ENCODE measurements at regions not wholly inside any gene's neighbourhood (a gene's known extent, or its start where the extent isn't known, plus 50 kb on each side); places are given as distances from the start of the nearest gene placed in this dataset.
A peak's percentile ranks its signal among the peaks of the same experiment; 100 is the strongest.
"Not testable (repeated sequence)": the region's sequence is repeated elsewhere in the genome, so short reads cannot be mapped to it uniquely, and the experiment has no call there.

GRCh38 chr6:137808191-137808590 is 58.9 kb upstream of the TNFAIP3 start:
- TF ChIP-seq EP300 (IDR thresholded peaks at IDR 0.05), result no peak
- TF ChIP-seq POLR2AphosphoS5 (IDR thresholded peaks at IDR 0.05), result no peak
- no peak for TF ChIP-seq CTCF (IDR thresholded peaks at IDR 0.05)
- Histone ChIP-seq H3K4me3 (no peak overlapping the region), H3K36me3 (no peaks in the 10 kb centered on the region), H3K9me3 (no peaks in the 10 kb centered on the region), H3K27ac (no peak overlapping the region), H3K4me1 (peaks cover 3 to 31% (median 13%) of the 10 kb centered on the region in 3 donors), H3K27me3 (no peaks in the 10 kb centered on the region)
- no peak for ATAC-seq

GRCh38 chr6:137808836-137809315 is 58.2 kb upstream of the TNFAIP3 start:
- WGBS, 2 donors (ENCODE audit: low coverage in 1 of 2), result 80 to 100% methylated on average over 1 to 7 of the region's 7 CpGs
- Histone ChIP-seq H3K4me1 (peaks cover 3 to 25% (median 12%) of the 10 kb centered on the region in 3 donors), H3K9me3 (no peaks in the 10 kb centered on the region), H3K27me3 (no peaks in the 10 kb centered on the region), H3K4me3 (no peak overlapping the region), H3K27ac (no peak overlapping the region), H3K36me3 (no peaks in the 10 kb centered on the region)
- TF ChIP-seq POLR2A (IDR thresholded peaks at IDR 0.05), result no peak
- TF ChIP-seq CTCF (IDR thresholded peaks at IDR 0.05), result no peak
- no peak for TF ChIP-seq EP300 (IDR thresholded peaks at IDR 0.05)
- no peak for TF ChIP-seq POLR2AphosphoS5 (IDR thresholded peaks at IDR 0.05)
- ATAC-seq, result no peak

- H3K27me3 ChIP-seq, H3K27ac ChIP-seq, H3K4me3 ChIP-seq, ATAC-seq, H3K36me3 ChIP-seq, H3K9me3 ChIP-seq: not testable (repeated sequence)
- 40 to 91% methylated on average over 1 to 7 of the region's 7 CpGs for WGBS, 2 donors (ENCODE audit: low coverage in 1 of 2)
- H3K4me1 ChIP-seq, result peaks cover under 1 to 14% (median 6%) of the 10 kb centered on the region in 3 donors
These were observed 57.0 kb upstream of the TNFAIP3 start for GRCh38 chr6:137809895-137810553.

- H3K27ac ChIP-seq, result peak overlapping the region in 1 of 4 donors; percentile 6
These were observed 56.4 kb upstream of the TNFAIP3 start for GRCh38 chr6:137810554-137811120.

GRCh38 chr6:137811121-137811915 is 55.7 kb upstream of the TNFAIP3 start:
- Histone ChIP-seq H3K4me1 (peaks cover 0 to 11% (median 0%) of the 10 kb centered on the region in 3 donors), H3K36me3 (no peaks in the 10 kb centered on the region), H3K9me3 (no peaks in the 10 kb centered on the region), H3K27ac (peak overlapping the region in 2 of 4 donors; percentile 6 to 40), H3K4me3 (no peak overlapping the region), H3K27me3 (no peaks in the 10 kb centered on the region)
- 50 to 64% methylated on average over 13 of the region's 13 CpGs for WGBS, 2 donors (ENCODE audit: low coverage in 1 of 2)
- ATAC-seq, result peak; percentile 77
- TF ChIP-seq POLR2A (IDR thresholded peaks at IDR 0.05) (no peak), EP300 (IDR thresholded peaks at IDR 0.05) (no peak), POLR2AphosphoS5 (IDR thresholded peaks at IDR 0.05) (no peak), CTCF (IDR thresholded peaks at IDR 0.05) (no peak)

More at GRCh38 chr6:137810554-137811120, 56.4 kb upstream of the TNFAIP3 start:
- Histone ChIP-seq H3K27me3 (no peaks in the 10 kb centered on the region), H3K9me3 (no peaks in the 10 kb centered on the region), H3K4me1 (peaks cover 0 to 8% (median under 1%) of the 10 kb centered on the region in 3 donors), H3K36me3 (no peaks in the 10 kb centered on the region), H3K4me3 (no peak overlapping the region)
- WGBS, 2 donors (ENCODE audit: low coverage in 1 of 2), result 90 to 100% methylated on average over 1 to 4 of the region's 4 CpGs
- TF ChIP-seq POLR2AphosphoS5 (IDR thresholded peaks at IDR 0.05), result no peak
- no peak for TF ChIP-seq POLR2A (IDR thresholded peaks at IDR 0.05)
- ATAC-seq, result no peak

All from gastroesophageal sphincter (tissue), 4 donors.